ENCODE measurements at regions not wholly inside any gene's neighbourhood (a gene's known extent, or its start where the extent isn't known, plus 50 kb on each side); places are given as distances from the start of the nearest gene placed in this dataset.

- no peak for DNase-seq (ENCODE audit: unreplicated experiment)
- TF ChIP-seq, protein P1, sequence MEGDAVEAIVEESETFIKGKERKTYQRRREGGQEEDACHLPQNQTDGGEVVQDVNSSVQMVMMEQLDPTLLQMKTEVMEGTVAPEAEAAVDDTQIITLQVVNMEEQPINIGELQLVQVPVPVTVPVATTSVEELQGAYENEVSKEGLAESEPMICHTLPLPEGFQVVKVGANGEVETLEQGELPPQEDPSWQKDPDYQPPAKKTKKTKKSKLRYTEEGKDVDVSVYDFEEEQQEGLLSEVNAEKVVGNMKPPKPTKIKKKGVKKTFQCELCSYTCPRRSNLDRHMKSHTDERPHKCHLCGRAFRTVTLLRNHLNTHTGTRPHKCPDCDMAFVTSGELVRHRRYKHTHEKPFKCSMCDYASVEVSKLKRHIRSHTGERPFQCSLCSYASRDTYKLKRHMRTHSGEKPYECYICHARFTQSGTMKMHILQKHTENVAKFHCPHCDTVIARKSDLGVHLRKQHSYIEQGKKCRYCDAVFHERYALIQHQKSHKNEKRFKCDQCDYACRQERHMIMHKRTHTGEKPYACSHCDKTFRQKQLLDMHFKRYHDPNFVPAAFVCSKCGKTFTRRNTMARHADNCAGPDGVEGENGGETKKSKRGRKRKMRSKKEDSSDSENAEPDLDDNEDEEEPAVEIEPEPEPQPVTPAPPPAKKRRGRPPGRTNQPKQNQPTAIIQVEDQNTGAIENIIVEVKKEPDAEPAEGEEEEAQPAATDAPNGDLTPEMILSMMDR (IDR thresholded peaks at IDR 0.05; ENCODE audit: unreplicated experiment) = no peak
- Mint-ChIP-seq H3K9me3 (ENCODE audit: unreplicated experiment) (no peaks in the 10 kb centered on the region), H3K4me3 (ENCODE audit: unreplicated experiment) (no peak overlapping the region), H3K36me3 (ENCODE audit: insufficient read depth, unreplicated experiment) (no peaks in the 10 kb centered on the region), H3K27ac (ENCODE audit: low read depth, unreplicated experiment) (no peak overlapping the region), H3K4me1 (ENCODE audit: insufficient read depth, unreplicated experiment) (no peaks in the 10 kb centered on the region), H3K27me3 (ENCODE audit: insufficient read depth, unreplicated experiment) (no peaks in the 10 kb centered on the region)
- intact Hi-C loops (cut with micrococcal nuclease) = no loop called here
- ChIA-PET CTCF (no interaction called here), POLR2A (no interaction called here)
- BruUV-seq (replicated peaks) = no TSS peak
These were observed 94.1 kb upstream of the ZNF804A start for GRCh38 chr2:184504252-184504651.

DNA sequence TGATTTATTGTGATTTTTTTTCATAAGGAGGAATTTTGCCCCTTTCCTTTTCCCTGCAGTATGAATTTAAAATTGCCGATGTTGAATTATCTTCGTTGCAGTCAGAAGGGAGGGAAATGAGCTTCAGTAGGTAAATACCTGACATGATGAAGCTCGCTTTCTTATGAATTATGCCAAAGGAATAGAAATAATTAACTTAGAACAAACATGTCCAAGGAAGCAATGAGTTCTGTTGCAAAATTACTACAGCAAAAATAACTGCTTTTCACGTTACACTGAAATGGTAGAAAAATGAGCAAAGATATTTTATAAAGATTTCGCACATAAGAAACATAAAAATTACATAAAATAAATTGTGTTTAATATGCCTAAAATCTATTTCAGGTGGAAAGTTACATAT lies 91.1 kb upstream of the ZNF804A start:
- TF ChIP-seq, protein P1 (IDR thresholded peaks at IDR 0.05; ENCODE audit: unreplicated experiment) = no peak
- no peak for DNase-seq (ENCODE audit: unreplicated experiment)
- ChIA-PET CTCF (interaction anchor here (0.7 kb wide), 1 partner anchor 140 kb away, joined by 3 read pairs; no protein-coding TSS in a partner anchor), POLR2A (no interaction called here)
- peaks cover 6% of the 10 kb centered on the region for H3K9me3 Mint-ChIP-seq (ENCODE audit: unreplicated experiment)
- no peaks in the 10 kb centered on the region for H3K36me3 Mint-ChIP-seq (ENCODE audit: insufficient read depth, unreplicated experiment)
- intact Hi-C loops (cut with micrococcal nuclease) = no loop called here
- BruUV-seq (replicated peaks) = no TSS peak
- no peaks in the 10 kb centered on the region for H3K27me3 Mint-ChIP-seq (ENCODE audit: insufficient read depth, unreplicated experiment)
- H3K4me1 Mint-ChIP-seq (ENCODE audit: insufficient read depth, unreplicated experiment) = no peaks in the 10 kb centered on the region
- no peak overlapping the region for H3K27ac Mint-ChIP-seq (ENCODE audit: low read depth, unreplicated experiment)
- H3K4me3 Mint-ChIP-seq (ENCODE audit: unreplicated experiment) = no peak overlapping the region

DNA sequence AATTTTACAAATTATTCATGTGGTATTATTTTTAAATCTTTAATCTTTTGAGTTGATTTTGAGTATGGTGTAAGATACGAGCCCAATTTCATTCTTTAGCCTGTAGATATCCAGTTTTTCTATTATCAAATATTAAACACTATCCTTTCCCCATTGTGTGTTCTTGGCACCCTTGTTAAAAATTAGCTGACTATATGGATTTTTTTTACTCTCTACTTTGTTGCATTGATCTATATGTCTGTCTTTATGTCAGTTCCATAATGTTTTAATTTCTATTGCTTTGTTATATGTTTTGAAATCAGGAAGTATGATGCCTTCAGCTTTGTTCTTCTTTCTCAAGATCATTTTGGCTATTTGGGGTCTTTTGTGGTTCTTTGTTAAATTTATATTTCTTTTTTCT lies 80.9 kb upstream of the ZNF804A start:
- CTCF ChIA-PET = no interaction called here
- POLR2A ChIA-PET = no interaction called here

DNA sequence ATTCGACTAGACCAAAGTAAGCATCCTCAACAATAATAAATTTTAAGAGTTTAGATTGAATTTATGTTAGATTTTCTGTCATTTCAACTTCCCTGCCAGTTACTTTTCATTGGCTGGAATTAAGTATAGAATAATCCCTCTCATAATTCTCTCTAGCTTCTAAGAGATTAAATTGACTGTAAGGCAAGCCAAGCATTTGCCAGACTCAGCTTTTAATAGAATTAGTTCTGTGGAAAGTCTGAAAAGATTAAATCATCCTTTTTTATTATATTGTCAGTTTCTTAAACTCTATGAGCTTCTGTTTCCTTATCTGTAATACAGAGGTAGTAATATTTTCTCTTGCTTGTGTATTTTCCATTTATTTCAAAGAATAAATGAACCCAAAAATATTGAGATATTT lies 77.9 kb upstream of the ZNF804A start:
- no peak for DNase-seq (ENCODE audit: unreplicated experiment)
- CTCF ChIA-PET = no interaction called here

More for the DNA sequence above, 80.9 kb upstream of the ZNF804A start:
- no peak for DNase-seq (ENCODE audit: unreplicated experiment)
- no TSS peak for BruUV-seq (replicated peaks)
- no peak overlapping the region for H3K27ac Mint-ChIP-seq (ENCODE audit: low read depth, unreplicated experiment)
- intact Hi-C loops (cut with micrococcal nuclease) = no loop called here
- no peaks in the 10 kb centered on the region for H3K36me3 Mint-ChIP-seq (ENCODE audit: insufficient read depth, unreplicated experiment)
- TF ChIP-seq, protein P1 (IDR thresholded peaks at IDR 0.05; ENCODE audit: unreplicated experiment) = no peak
- H3K4me1 Mint-ChIP-seq (ENCODE audit: insufficient read depth, unreplicated experiment) = no peaks in the 10 kb centered on the region
- H3K4me3 Mint-ChIP-seq (ENCODE audit: unreplicated experiment) = no peak overlapping the region
- H3K9me3 Mint-ChIP-seq (ENCODE audit: unreplicated experiment) = no peaks in the 10 kb centered on the region
- no peaks in the 10 kb centered on the region for H3K27me3 Mint-ChIP-seq (ENCODE audit: insufficient read depth, unreplicated experiment)

More for the DNA sequence above, 77.9 kb upstream of the ZNF804A start:
- H3K4me3 Mint-ChIP-seq (ENCODE audit: unreplicated experiment) = no peak overlapping the region
- no peaks in the 10 kb centered on the region for H3K36me3 Mint-ChIP-seq (ENCODE audit: insufficient read depth, unreplicated experiment)
- no TSS peak for BruUV-seq (replicated peaks)
- H3K27me3 Mint-ChIP-seq (ENCODE audit: insufficient read depth, unreplicated experiment) = no peaks in the 10 kb centered on the region
- intact Hi-C loops (cut with micrococcal nuclease) = no loop called here
- H3K9me3 Mint-ChIP-seq (ENCODE audit: unreplicated experiment) = no peaks in the 10 kb centered on the region
- POLR2A ChIA-PET = no interaction called here
- no peaks in the 10 kb centered on the region for H3K4me1 Mint-ChIP-seq (ENCODE audit: insufficient read depth, unreplicated experiment)
- no peak overlapping the region for H3K27ac Mint-ChIP-seq (ENCODE audit: low read depth, unreplicated experiment)
- TF ChIP-seq, protein P1 (IDR thresholded peaks at IDR 0.05; ENCODE audit: unreplicated experiment) = no peak

All from MCF 10A (cell line).